Psoas muscle (tissue), 7 donors: ENCODE measurements at regions not wholly inside any gene's neighbourhood (a gene's known extent, or its start where the extent isn't known, plus 50 kb on each side); places are given as distances from the start of the nearest gene placed in this dataset.

Source experiments
- ATAC-seq, 4 donors: fragments of 200-7000 bp; cut with Tn5 transposase; one replicate each; pipeline ENCODE4 v1.9.1; 2020; ENCODE audit warnings: moderate library complexity in 3 of 4, mild to moderate bottlenecking in 2 of 4
- DNase-seq, 2 donors: peaks; one replicate each; pipeline ENCODE4 v3.0.0-alpha.2; 2020
- H3K27ac ChIP-seq: fragments of 200-600 bp; one replicate; pipeline ENCODE4 v1.8.0; 2022
- H3K27me3 ChIP-seq, 3 donors: fragments of 200-600 bp in 1 of 3; one replicate each; pipeline versions ENCODE4 v1.6.1 to v1.8.0; 2013 to 2022; ENCODE audit warnings: low read length in 2 of 3, mild to moderate bottlenecking in 2 of 3, moderate library complexity in 1 of 3; ENCODE audit not compliant: insufficient read depth in 3 of 3
- H3K36me3 ChIP-seq, 2 donors: fragments of 200-600 bp in 1 of 2; one replicate each; pipeline versions ENCODE4 v1.6.1 to v1.8.0; 2013 to 2022; ENCODE audit warnings: low read depth in 1 of 2, mild to moderate bottlenecking in 1 of 2, moderate library complexity in 1 of 2; ENCODE audit not compliant: insufficient read depth in 1 of 2
- H3K4me1 ChIP-seq: fragments of 200-600 bp; one replicate; pipeline ENCODE4 v1.8.0; 2022
- H3K4me3 ChIP-seq: fragments of 200-600 bp; one replicate; pipeline ENCODE4 v1.8.0; 2022; ENCODE audit warnings: mild to moderate bottlenecking
- H3K9me3 ChIP-seq: fragments of 200-600 bp; one replicate; pipeline ENCODE4 v1.8.0; 2022
- WGBS, 3 donors: extraction: QIAGEN DNeasy Blood & Tissue Kit; methylation state at CpG; one replicate each; pipeline versions ENCODE4 v1.1.6 to v1.1.7; 2013; 5-methylcytosine and 5-hydroxymethylcytosine counted together
- intact Hi-C, 2 donors: fragments of 100-400 bp; cut with DNase I; formaldehyde crosslinking; loops; one replicate each; pipeline versions ENCODE4 v1.11.0 to v1.14.2; 2022
- TF ChIP-seq, protein P1 (sequence below): fragments of 200-600 bp; IDR thresholded peaks from one replicate; pipeline ENCODE4 v1.8.0; 2022; ENCODE audit warnings: antibody characterized with exemption
- donor health status: healthy with polysubstance abuse.
- donor health status: DM: no; HTN: no; CAD: no; lungs with moderate emphysema.
- donor health status: Bipolar disorder and iron deficiency.
- donor health status: healthy.
- donor health status: DM: yes; HTN: yes; CAD: no.
- donor health status: DM: no; HTN: no; CAD: no.
- donor health status: DM: yes; HTN: yes; CAD: no.

DNA sequence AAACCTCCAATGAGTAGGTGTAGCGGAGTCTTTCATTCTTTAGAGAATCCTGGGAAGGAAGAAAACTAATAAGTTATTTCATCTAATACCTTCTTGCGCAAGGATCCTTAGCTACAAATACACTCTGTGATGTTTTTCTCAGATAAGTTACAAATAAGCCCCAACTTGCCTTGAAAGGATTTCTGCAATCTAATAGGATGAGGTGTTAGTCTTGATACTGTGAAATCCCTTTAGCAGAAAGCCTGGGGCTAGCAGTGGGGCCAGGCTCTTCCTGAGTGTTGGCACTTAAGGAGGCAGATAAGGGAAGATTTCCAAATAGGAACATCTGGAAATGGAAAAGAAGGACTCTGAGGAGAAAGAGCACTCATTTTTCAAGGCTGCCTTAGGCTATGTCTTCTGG lies 168.0 kb upstream of the DAB1 start:
- WGBS, 3 donors: 93 to 95% (median 94%) methylated on average over 2 of the region's 2 CpGs
- H3K27ac ChIP-seq: no peak overlapping the region
- intact Hi-C loops: no loop called here

DNA sequence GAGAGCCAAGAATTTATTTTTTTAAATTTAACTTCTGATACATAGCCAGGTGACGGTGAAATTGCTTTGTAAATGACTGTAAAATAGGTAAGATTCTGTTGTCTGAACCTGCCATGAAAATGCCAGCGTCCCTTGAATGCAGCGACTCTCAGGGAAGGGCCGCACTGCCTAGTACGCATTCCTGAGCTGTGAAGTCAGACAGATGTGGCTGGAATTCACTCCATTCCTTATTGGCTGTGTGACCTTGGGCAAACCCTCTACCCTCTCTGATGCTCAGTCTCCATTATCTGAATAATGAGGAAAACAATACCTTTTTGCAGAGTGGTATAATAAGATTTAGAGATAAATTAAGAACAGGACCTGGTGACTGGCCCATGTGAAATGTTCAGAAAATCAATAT lies 167.1 kb upstream of the DAB1 start:
- TF ChIP-seq, protein P1, sequence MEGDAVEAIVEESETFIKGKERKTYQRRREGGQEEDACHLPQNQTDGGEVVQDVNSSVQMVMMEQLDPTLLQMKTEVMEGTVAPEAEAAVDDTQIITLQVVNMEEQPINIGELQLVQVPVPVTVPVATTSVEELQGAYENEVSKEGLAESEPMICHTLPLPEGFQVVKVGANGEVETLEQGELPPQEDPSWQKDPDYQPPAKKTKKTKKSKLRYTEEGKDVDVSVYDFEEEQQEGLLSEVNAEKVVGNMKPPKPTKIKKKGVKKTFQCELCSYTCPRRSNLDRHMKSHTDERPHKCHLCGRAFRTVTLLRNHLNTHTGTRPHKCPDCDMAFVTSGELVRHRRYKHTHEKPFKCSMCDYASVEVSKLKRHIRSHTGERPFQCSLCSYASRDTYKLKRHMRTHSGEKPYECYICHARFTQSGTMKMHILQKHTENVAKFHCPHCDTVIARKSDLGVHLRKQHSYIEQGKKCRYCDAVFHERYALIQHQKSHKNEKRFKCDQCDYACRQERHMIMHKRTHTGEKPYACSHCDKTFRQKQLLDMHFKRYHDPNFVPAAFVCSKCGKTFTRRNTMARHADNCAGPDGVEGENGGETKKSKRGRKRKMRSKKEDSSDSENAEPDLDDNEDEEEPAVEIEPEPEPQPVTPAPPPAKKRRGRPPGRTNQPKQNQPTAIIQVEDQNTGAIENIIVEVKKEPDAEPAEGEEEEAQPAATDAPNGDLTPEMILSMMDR: no peak
- no peaks in the 10 kb centered on the region for H3K27me3 ChIP-seq
- DNase-seq (no peak), ATAC-seq (no peak)
- no peak overlapping the region for H3K27ac ChIP-seq
- no peak overlapping the region for H3K4me3 ChIP-seq
- WGBS, 3 donors: 85 to 88% (median 87%) methylated on average over 5 of the region's 5 CpGs
- intact Hi-C loops: no loop called here
- no peaks in the 10 kb centered on the region for H3K4me1 ChIP-seq
- H3K9me3 ChIP-seq: no peaks in the 10 kb centered on the region
- no peaks in the 10 kb centered on the region for H3K36me3 ChIP-seq

More for the DNA sequence above, 168.0 kb upstream of the DAB1 start:
- Histone ChIP-seq H3K27me3 (no peaks in the 10 kb centered on the region), H3K9me3 (no peaks in the 10 kb centered on the region), H3K4me3 (no peak overlapping the region), H3K4me1 (no peaks in the 10 kb centered on the region), H3K36me3 (no peaks in the 10 kb centered on the region)
- ATAC-seq (no peak), DNase-seq (no peak)
- TF ChIP-seq, protein P1: no peak

DNA sequence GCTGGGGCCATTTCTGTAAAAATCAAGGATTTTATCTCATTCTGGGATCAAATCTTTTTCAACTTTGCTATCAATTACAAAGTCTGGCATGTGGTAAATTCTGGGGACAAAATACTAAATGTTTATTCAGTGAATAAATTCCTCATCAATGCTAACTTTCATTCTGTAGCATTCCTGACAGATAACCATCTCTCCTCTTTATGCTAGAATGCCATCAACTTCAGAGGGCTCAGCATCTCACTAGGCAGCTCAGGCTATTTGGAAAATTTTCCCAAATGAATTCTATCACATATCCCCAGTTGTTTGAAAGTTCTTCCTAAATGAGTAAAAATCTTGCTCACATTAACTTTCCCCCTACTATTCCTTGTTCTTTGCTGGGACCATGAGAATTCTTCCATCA lies 163.0 kb upstream of the DAB1 start:
- TF ChIP-seq, protein P1: no peak
- peaks cover 0 to 4% (median 0%) of the 10 kb centered on the region in 3 donors for H3K27me3 ChIP-seq
- DNase-seq (no peak), ATAC-seq (no peak)
- no peak overlapping the region for H3K4me3 ChIP-seq
- no peaks in the 10 kb centered on the region for H3K4me1 ChIP-seq
- no peak overlapping the region for H3K27ac ChIP-seq
- no peaks in the 10 kb centered on the region for H3K9me3 ChIP-seq
- H3K36me3 ChIP-seq: no peaks in the 10 kb centered on the region
- intact Hi-C loops: no loop called here

DNA sequence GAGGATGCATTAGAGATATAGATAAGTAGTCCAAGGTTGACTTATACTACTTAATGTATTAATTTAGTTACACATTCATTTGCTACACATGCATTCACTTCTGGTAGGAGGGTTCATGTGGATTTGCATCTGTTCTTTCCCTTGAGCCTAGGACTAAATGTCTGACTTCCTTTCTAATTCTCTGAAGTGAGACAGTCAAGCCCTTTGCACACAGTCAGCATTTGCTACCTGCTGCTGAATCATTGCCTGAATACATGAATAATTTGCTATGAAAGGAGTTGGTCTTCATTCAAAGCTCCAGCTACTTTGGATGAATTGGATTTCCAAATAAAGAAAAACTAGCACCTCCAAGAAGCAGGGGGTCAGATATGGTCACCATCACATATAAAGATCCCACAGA lies 154.8 kb upstream of the DAB1 start:
- intact Hi-C loops: no loop called here
- DNase-seq: no peak
- Histone ChIP-seq H3K27me3 (peaks cover 0 to 4% (median 0%) of the 10 kb centered on the region in 3 donors), H3K27ac (no peak overlapping the region), H3K4me1 (no peaks in the 10 kb centered on the region), H3K36me3 (no peaks in the 10 kb centered on the region), H3K9me3 (no peaks in the 10 kb centered on the region), H3K4me3 (no peak overlapping the region)
- TF ChIP-seq, protein P1: no peak
- ATAC-seq: no peak

DNA sequence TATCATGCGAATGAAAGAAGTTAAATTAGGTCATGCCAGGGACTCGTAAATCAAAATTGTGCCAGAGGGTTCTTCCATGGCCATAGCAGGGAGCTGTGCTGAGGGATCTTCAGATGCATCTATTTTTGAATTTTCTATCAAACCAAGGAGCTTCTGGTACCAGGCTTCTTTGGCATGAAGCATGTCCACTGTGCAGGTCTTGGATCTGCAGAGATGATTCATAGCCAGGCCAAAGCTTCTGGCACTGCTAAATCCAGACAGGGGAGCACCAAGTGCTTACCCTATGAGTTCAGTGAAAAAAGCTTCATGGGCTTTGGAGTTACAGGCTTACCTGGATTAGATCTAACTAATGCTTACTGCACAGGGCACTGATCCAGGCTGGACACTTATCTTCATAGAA lies 154.2 kb upstream of the DAB1 start:
- TF ChIP-seq, protein P1: no peak
- no peaks in the 10 kb centered on the region for H3K36me3 ChIP-seq
- ATAC-seq (no peak), DNase-seq (no peak)
- H3K27me3 ChIP-seq: peaks cover 0 to 4% (median 0%) of the 10 kb centered on the region in 3 donors
- H3K4me3 ChIP-seq: no peak overlapping the region
- intact Hi-C loops: no loop called here
- 46 to 68% (median 55%) methylated on average over 2 of the region's 2 CpGs for WGBS, 3 donors
- no peak overlapping the region for H3K27ac ChIP-seq
- no peaks in the 10 kb centered on the region for H3K9me3 ChIP-seq
- H3K4me1 ChIP-seq: no peaks in the 10 kb centered on the region
